Activated CD8-positive, alpha-beta T cell treated with anti-CD3 and anti-CD28 coated beads for 36 hours (primary cell): ENCODE measurements at regions not wholly inside any gene's neighbourhood (a gene's known extent, or its start where the extent isn't known, plus 50 kb on each side); places are given as distances from the start of the nearest gene placed in this dataset.

Experiments used
- ATAC-seq: fragments of 200-7000 bp; cut with Tn5 transposase; one replicate; pipeline ENCODE4 v1.10.0; 2021; ENCODE audit warnings: mild to moderate bottlenecking, moderate library complexity
- CTCF ChIA-PET: fragments of 350-600 bp; sonication (Branson Sonifier 250); formaldehyde crosslinking; loops from one replicate; lab custom pipeline; 2021; ENCODE audit warnings: antibody characterized with exemption; lab: Charles Lee
- POLR2A ChIA-PET: fragments of 350-600 bp; sonication (Branson Sonifier 250); formaldehyde crosslinking; loops from one replicate; lab custom pipeline; 2021; ENCODE audit warnings: antibody characterized with exemption; lab: Charles Lee
- DNase-seq: peaks from one replicate; pipeline ENCODE4 v3.0.0-alpha.2; 2020
- H3K27ac Mint-ChIP-seq: one replicate; pipeline ENCODE4 v1.8.0; 2021; ENCODE audit warnings: mild to moderate bottlenecking, mixed read lengths
- H3K27me3 Mint-ChIP-seq: one replicate; pipeline ENCODE4 v1.8.0; 2021; ENCODE audit warnings: mixed read lengths
- H3K36me3 Mint-ChIP-seq: one replicate; pipeline ENCODE4 v1.8.0; 2021; ENCODE audit warnings: low read depth, mixed read lengths
- H3K4me1 Mint-ChIP-seq: one replicate; pipeline ENCODE4 v1.8.0; 2021; ENCODE audit warnings: low read depth, mixed read lengths
- H3K4me3 Mint-ChIP-seq: one replicate; pipeline ENCODE4 v1.8.0; 2021; ENCODE audit warnings: mild to moderate bottlenecking, moderate library complexity, mixed read lengths
- H3K9me3 Mint-ChIP-seq: one replicate; pipeline ENCODE4 v1.8.0; 2021; ENCODE audit warnings: mixed read lengths
- intact Hi-C: fragments of 100-400 bp; cut with micrococcal nuclease; formaldehyde crosslinking; loops from one replicate; pipeline ENCODE4 v1.10.0; 2022
- TF ChIP-seq, protein P1 (sequence below): fragments of 200-600 bp; IDR thresholded peaks from one replicate; pipeline ENCODE4 v1.8.0; 2022; ENCODE audit warnings: antibody characterized with exemption, mild to moderate bottlenecking

DNA sequence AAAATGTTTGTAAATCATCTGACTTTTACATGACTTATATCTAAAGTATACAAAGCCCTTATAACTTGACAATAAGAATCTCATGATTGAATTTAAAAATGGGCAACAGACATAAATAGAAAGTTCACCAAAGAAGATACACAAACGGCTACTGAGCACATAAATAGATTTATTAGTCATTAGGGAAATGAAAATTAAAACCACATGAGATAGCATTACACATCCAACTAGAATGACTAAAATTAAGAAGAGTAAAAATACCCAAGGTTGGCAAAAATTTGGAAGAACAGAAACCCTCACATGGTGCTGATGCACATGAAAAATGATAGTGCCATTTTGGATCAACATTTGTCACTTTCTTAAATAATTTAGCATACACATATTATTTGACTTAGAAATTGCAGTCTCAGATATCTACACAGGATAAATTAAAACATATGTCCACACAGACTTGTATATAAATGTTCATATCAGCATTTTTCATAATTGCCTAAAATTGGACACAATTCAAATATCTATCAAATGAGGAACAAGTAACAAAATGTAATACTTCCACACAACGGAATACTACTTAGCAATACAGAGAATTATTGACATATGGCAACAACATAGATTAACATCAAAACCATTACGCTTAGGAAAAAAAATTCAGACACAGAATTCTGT is 359.1 kb upstream of the DAB2 start:
- intact Hi-C loops, result no loop called here
- ChIA-PET POLR2A (no interaction called here), CTCF (no interaction called here)
- no peak overlapping the region for H3K27ac Mint-ChIP-seq
- no peak overlapping the region for H3K4me3 Mint-ChIP-seq
- peaks cover 7% of the 10 kb centered on the region for H3K27me3 Mint-ChIP-seq
- H3K4me1 Mint-ChIP-seq, result no peaks in the 10 kb centered on the region
- ATAC-seq (no peak), DNase-seq (no peak)
- peaks cover 10% of the 10 kb centered on the region for H3K9me3 Mint-ChIP-seq
- no peaks in the 10 kb centered on the region for H3K36me3 Mint-ChIP-seq
- TF ChIP-seq, protein P1, sequence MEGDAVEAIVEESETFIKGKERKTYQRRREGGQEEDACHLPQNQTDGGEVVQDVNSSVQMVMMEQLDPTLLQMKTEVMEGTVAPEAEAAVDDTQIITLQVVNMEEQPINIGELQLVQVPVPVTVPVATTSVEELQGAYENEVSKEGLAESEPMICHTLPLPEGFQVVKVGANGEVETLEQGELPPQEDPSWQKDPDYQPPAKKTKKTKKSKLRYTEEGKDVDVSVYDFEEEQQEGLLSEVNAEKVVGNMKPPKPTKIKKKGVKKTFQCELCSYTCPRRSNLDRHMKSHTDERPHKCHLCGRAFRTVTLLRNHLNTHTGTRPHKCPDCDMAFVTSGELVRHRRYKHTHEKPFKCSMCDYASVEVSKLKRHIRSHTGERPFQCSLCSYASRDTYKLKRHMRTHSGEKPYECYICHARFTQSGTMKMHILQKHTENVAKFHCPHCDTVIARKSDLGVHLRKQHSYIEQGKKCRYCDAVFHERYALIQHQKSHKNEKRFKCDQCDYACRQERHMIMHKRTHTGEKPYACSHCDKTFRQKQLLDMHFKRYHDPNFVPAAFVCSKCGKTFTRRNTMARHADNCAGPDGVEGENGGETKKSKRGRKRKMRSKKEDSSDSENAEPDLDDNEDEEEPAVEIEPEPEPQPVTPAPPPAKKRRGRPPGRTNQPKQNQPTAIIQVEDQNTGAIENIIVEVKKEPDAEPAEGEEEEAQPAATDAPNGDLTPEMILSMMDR, result no peak

DNA sequence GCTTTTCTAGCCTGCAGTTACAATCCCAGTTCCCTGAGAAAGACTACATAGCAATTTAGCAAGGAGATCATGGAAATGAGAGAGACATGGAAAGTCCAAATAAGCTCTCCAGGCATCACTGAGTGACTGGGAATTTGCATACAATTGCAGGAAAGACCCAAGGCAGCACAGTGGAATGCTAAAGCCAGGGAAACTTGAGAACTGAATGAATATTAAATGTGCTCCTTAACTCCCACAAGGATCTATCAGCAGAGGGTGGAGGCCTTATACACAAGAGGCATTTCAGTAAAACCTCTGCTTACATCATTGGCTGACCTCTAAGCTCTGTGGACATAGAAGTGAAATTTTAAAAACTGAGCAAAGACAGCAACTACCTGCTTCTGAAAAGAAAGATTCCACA is 355.6 kb upstream of the DAB2 start:
- Mint-ChIP-seq H3K4me3 (no peak overlapping the region), H3K4me1 (no peaks in the 10 kb centered on the region), H3K9me3 (peaks cover 3% of the 10 kb centered on the region), H3K27me3 (peaks cover 8% of the 10 kb centered on the region), H3K36me3 (no peaks in the 10 kb centered on the region), H3K27ac (no peak overlapping the region)
- TF ChIP-seq, protein P1, result no peak
- ChIA-PET POLR2A (interaction anchor here (0.7 kb wide), 1 partner anchor 130 kb away, joined by 3 read pairs; no protein-coding TSS in a partner anchor), CTCF (no interaction called here)
- DNase-seq (no peak), ATAC-seq (no peak)
- intact Hi-C loops, result no loop called here

DNA sequence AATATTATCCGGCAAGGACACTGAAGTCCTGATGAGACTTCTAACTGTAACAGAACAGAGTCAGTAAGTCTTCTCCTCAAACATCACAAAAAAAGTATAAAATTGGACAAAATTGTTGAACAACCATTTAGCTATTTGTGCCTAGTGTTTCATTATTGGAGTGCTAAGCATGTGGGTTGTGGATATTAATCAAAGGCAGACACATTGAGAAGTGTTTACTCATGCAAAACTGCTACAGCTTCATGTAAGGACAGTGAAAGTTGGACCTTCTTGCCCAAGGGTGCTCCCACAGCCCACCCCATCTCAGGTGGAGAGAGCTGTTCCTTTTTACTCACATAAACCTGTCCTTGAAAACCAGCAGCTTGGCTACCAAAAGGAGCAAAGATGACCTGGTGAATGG is 355.1 kb upstream of the DAB2 start:
- CTCF ChIA-PET, result no interaction called here
- Mint-ChIP-seq H3K27ac (no peak overlapping the region), H3K9me3 (no peaks in the 10 kb centered on the region), H3K4me1 (no peaks in the 10 kb centered on the region), H3K36me3 (no peaks in the 10 kb centered on the region), H3K4me3 (no peak overlapping the region), H3K27me3 (peaks cover 8% of the 10 kb centered on the region)
- intact Hi-C loops, result no loop called here
- ATAC-seq, result no peak
- TF ChIP-seq, protein P1, result no peak
- POLR2A ChIA-PET, result no interaction called here
- DNase-seq, result no peak

DNA sequence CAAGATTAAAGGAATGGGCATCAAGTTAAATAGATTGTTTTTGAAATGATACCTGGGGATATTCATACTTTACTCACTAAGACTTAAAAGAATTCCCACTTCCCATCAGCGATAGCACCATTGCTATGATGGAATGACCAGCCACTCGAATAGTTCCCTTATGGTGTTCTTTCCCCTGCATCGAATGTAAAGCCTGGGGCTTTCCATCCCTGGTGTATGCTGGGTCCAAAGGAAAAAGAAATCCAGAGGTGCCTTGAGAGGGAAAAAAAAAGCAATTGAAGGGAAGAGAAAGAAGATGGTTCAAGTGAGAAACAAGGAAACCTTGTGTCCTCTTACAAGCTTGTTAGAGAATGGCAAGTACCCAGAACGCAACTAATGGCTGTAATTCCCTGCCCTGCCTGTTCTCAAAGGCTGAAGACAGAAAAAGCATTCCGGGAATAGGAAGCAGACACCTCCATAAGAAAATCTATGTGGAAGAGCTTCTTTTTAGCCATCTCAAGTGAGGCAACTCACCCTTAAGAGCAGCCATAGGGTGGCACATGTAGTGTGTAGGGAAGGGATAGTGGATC is 351.1 kb upstream of the DAB2 start:
- Mint-ChIP-seq H3K9me3 (no peaks in the 10 kb centered on the region), H3K27me3 (peaks cover 12% of the 10 kb centered on the region), H3K36me3 (no peaks in the 10 kb centered on the region), H3K4me3 (no peak overlapping the region), H3K4me1 (no peaks in the 10 kb centered on the region), H3K27ac (no peak overlapping the region)
- intact Hi-C loops, result no loop called here
- POLR2A ChIA-PET, result no interaction called here
- CTCF ChIA-PET, result no interaction called here
- no peak for ATAC-seq
- TF ChIP-seq, protein P1, result no peak
- DNase-seq, result no peak

DNA sequence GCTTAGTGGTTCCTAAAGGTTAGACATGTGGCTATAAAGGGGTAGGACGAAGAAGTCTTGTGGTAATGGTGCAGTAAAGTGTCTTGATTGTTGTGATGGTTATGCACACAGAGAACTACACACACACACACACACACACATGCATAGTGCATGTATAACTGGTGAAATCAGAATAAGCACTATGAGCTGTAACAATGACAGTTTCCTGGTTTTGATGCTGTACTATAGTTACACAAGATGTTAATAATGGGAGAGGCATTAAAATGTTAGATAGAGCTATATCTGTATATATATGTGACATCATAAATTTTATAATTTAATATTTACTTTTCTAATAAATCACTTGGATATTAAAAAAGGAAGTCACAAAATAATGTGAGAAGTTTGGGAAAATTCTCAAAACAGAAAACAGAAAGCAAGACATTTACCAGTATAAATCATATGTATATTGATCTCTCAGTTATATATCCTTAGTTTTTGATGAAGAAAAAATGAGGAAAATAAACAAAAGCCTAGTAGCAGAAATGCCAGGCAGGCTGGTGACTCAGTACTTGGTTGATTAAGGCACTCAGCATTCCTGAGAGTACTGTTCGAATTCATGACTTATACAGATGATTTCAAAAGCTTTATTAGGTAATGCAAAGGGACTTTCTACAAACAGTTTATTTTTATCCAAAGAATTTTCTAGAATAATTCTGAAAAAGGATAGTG is 350.5 kb upstream of the DAB2 start:
- POLR2A ChIA-PET, result interaction anchor here (0.6 kb wide), 1 partner anchor 117 kb away, joined by 4 read pairs; no protein-coding TSS in a partner anchor
- ATAC-seq (no peak), DNase-seq (no peak)
- intact Hi-C loops, result no loop called here
- H3K36me3 Mint-ChIP-seq, result no peaks in the 10 kb centered on the region
- CTCF ChIA-PET, result no interaction called here
- no peaks in the 10 kb centered on the region for H3K4me1 Mint-ChIP-seq
- no peaks in the 10 kb centered on the region for H3K9me3 Mint-ChIP-seq
- H3K27ac Mint-ChIP-seq, result no peak overlapping the region
- H3K27me3 Mint-ChIP-seq, result peaks cover 14% of the 10 kb centered on the region
- TF ChIP-seq, protein P1, result no peak
- no peak overlapping the region for H3K4me3 Mint-ChIP-seq
